HFFc6 (cell line): ENCODE measurements at regions not wholly inside any gene's neighbourhood (a gene's known extent, or its start where the extent isn't known, plus 50 kb on each side); places are given as distances from the start of the nearest gene placed in this dataset.

Experiments
- DNase-seq: peaks from one replicate; pipeline ENCODE4 v3.0.0-alpha.2; 2018
- H3K27ac Mint-ChIP-seq: 2 replicates; pipeline ENCODE4 v1.8.0; 2020; ENCODE audit warnings: mild to moderate bottlenecking, mixed read lengths
- H3K27me3 Mint-ChIP-seq: 2 replicates; pipeline ENCODE4 v1.8.0; 2021; ENCODE audit warnings: mild to moderate bottlenecking, moderate library complexity, mixed read lengths; ENCODE audit not compliant: insufficient read depth
- H3K36me3 Mint-ChIP-seq: 2 replicates; pipeline ENCODE4 v1.8.0; 2021; ENCODE audit warnings: low read depth, mixed read lengths
- H3K4me1 Mint-ChIP-seq: 2 replicates; pipeline ENCODE4 v1.8.0; 2020; ENCODE audit warnings: low read depth, mixed read lengths
- H3K4me3 Mint-ChIP-seq: 2 replicates; pipeline ENCODE4 v1.8.0; 2020; ENCODE audit warnings: mild to moderate bottlenecking, moderate library complexity, mixed read lengths
- H3K9me3 Mint-ChIP-seq: 2 replicates; pipeline ENCODE4 v1.8.0; 2020; ENCODE audit warnings: mild to moderate bottlenecking, mixed read lengths
- CTCF ChIP-seq: fragments of 200-600 bp; sonication (generic); IDR thresholded peaks from 2 replicates; pipeline ENCODE4 v1.5.0; 2021; ENCODE audit warnings: antibody characterized with exemption, mild to moderate bottlenecking

- no peak for TF ChIP-seq CTCF
- Mint-ChIP-seq H3K27ac (no peak overlapping the region), H3K9me3 (peaks cover 13% of the 10 kb centered on the region), H3K36me3 (peaks cover 25% of the 10 kb centered on the region), H3K27me3 (no peaks in the 10 kb centered on the region), H3K4me1 (peaks cover 41% of the 10 kb centered on the region), H3K4me3 (no peak overlapping the region)
- no peak for DNase-seq
Observed at GRCh38 chr5:135279328-135279727, 119.7 kb downstream of the MACROH2A1 start.

GRCh38 chr5:135276151-135276550 lies 122.9 kb downstream of the MACROH2A1 start:
- Mint-ChIP-seq H3K4me1 (peaks cover 64% of the 10 kb centered on the region), H3K36me3 (peaks cover 25% of the 10 kb centered on the region), H3K27ac (no peak overlapping the region), H3K9me3 (peaks cover 13% of the 10 kb centered on the region), H3K27me3 (peaks cover 2% of the 10 kb centered on the region; the same call in 1 of the 2 replicates), H3K4me3 (no peak overlapping the region)
- no peak for DNase-seq
- TF ChIP-seq CTCF = no peak

- no peak overlapping the region for H3K4me3 Mint-ChIP-seq
- peaks cover 2% of the 10 kb centered on the region; the same call in 1 of the 2 replicates for H3K27me3 Mint-ChIP-seq
- H3K9me3 Mint-ChIP-seq = peaks cover 6% of the 10 kb centered on the region
- DNase-seq = no peak
- no peak overlapping the region for H3K27ac Mint-ChIP-seq
- peaks cover 13% of the 10 kb centered on the region for H3K36me3 Mint-ChIP-seq
- no peak for TF ChIP-seq CTCF
- peaks cover 79% of the 10 kb centered on the region for H3K4me1 Mint-ChIP-seq
Observed at GRCh38 chr5:135273212-135273611, 125.8 kb downstream of the MACROH2A1 start.

GRCh38 chr5:135272311-135272805 lies 126.7 kb downstream of the MACROH2A1 start:
- H3K4me3 Mint-ChIP-seq = no peak overlapping the region
- H3K36me3 Mint-ChIP-seq = peaks cover 7% of the 10 kb centered on the region
- peak overlapping the region; percentile 99 for H3K27ac Mint-ChIP-seq
- H3K27me3 Mint-ChIP-seq = peaks cover 2% of the 10 kb centered on the region; the same call in 1 of the 2 replicates
- H3K4me1 Mint-ChIP-seq = peaks cover 88% of the 10 kb centered on the region
- H3K9me3 Mint-ChIP-seq = no peaks in the 10 kb centered on the region; the same call in 1 of the 2 replicates
- TF ChIP-seq CTCF = no peak
- no peak for DNase-seq

GRCh38 chr5:135271533-135272310 lies 127.3 kb downstream of the MACROH2A1 start:
- H3K9me3 Mint-ChIP-seq = no peaks in the 10 kb centered on the region; the same call in 1 of the 2 replicates
- H3K27ac Mint-ChIP-seq = peak overlapping the region; percentile 99
- DNase-seq = peak; percentile 58
- no peak overlapping the region for H3K4me3 Mint-ChIP-seq
- TF ChIP-seq CTCF = no peak
- peaks cover 2% of the 10 kb centered on the region; the same call in 1 of the 2 replicates for H3K27me3 Mint-ChIP-seq
- H3K4me1 Mint-ChIP-seq = peaks cover 89% of the 10 kb centered on the region
- peaks cover 1% of the 10 kb centered on the region for H3K36me3 Mint-ChIP-seq
